ENCODE measurements at regions not wholly inside any gene's neighbourhood (a gene's known extent, or its start where the extent isn't known, plus 50 kb on each side); places are given as distances from the start of the nearest gene placed in this dataset.

DNA sequence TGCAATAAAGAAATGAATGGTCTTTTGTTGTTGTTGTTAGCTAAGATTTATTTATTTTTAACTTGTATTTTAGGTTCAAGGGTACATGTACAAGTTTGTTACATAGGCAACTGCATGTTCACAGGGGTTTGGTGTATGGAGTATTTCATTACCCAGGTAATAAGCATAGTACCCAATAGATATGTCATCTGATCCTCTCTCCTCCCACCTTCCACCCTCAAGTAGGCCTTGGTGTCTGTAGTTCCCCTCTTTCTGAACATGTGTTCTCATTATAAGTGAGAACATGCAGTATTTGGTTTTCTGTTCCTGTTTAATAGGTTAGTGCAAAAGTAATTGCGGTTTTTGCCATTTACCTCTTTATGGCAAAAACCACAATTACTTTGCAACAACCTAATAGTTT, 554.1 kb downstream of the TBC1D4 start:
- TF ChIP-seq, protein P1, sequence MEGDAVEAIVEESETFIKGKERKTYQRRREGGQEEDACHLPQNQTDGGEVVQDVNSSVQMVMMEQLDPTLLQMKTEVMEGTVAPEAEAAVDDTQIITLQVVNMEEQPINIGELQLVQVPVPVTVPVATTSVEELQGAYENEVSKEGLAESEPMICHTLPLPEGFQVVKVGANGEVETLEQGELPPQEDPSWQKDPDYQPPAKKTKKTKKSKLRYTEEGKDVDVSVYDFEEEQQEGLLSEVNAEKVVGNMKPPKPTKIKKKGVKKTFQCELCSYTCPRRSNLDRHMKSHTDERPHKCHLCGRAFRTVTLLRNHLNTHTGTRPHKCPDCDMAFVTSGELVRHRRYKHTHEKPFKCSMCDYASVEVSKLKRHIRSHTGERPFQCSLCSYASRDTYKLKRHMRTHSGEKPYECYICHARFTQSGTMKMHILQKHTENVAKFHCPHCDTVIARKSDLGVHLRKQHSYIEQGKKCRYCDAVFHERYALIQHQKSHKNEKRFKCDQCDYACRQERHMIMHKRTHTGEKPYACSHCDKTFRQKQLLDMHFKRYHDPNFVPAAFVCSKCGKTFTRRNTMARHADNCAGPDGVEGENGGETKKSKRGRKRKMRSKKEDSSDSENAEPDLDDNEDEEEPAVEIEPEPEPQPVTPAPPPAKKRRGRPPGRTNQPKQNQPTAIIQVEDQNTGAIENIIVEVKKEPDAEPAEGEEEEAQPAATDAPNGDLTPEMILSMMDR (IDR thresholded peaks at IDR 0.05; ENCODE audit: control extremely low read depth in 1 of 3, insufficient read depth in 1 of 3, low read depth in 1 of 3, low read length in 3 of 3): no peak
- no peak for TF ChIP-seq RAD21 (IDR thresholded peaks at IDR 0.05 in 1 of 2, conservative IDR thresholded peaks at IDR 0.05 in 1 of 2; ENCODE audit: low read depth in 2 of 2, low read length in 2 of 2)
- no peak for TF ChIP-seq POLR2A (IDR thresholded peaks at IDR 0.05; ENCODE audit: control extremely low read depth in 1 of 2, low read depth in 2 of 2, low read length in 2 of 2)
- TF ChIP-seq JUND (IDR thresholded peaks at IDR 0.05; ENCODE audit: low read length): no peak
- no peak for TF ChIP-seq SP1 (IDR thresholded peaks at IDR 0.05; ENCODE audit: low read depth, low read length)
- no peak for TF ChIP-seq EP300 (IDR thresholded peaks at IDR 0.05; ENCODE audit: borderline replicate concordance in 1 of 2, low read depth in 2 of 2, low read length in 2 of 2)
- TF ChIP-seq CREB1 (IDR thresholded peaks at IDR 0.05): no peak
- TF ChIP-seq POLR2AphosphoS5 (IDR thresholded peaks at IDR 0.05; ENCODE audit: low read depth, low read length): no peak
- no peak for TF ChIP-seq GABPA (IDR thresholded peaks at IDR 0.05; ENCODE audit: borderline replicate concordance, insufficient read depth, low read length)
- TF ChIP-seq KDM5A (IDR thresholded peaks at IDR 0.05; ENCODE audit: low read length): no peak
- TF ChIP-seq TBP (IDR thresholded peaks at IDR 0.05; ENCODE audit: low read depth, low read length): no peak
- TF ChIP-seq, protein P2, sequence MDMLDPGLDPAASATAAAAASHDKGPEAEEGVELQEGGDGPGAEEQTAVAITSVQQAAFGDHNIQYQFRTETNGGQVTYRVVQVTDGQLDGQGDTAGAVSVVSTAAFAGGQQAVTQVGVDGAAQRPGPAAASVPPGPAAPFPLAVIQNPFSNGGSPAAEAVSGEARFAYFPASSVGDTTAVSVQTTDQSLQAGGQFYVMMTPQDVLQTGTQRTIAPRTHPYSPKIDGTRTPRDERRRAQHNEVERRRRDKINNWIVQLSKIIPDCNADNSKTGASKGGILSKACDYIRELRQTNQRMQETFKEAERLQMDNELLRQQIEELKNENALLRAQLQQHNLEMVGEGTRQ (IDR thresholded peaks at IDR 0.05; ENCODE audit: low read length): no peak
- no peak for TF ChIP-seq SRF (IDR thresholded peaks at IDR 0.05; ENCODE audit: low read depth, low read length)
